Endothelial cell of umbilical vein (primary cell): ENCODE measurements at regions not wholly inside any gene's neighbourhood (a gene's known extent, or its start where the extent isn't known, plus 50 kb on each side); places are given as distances from the start of the nearest gene placed in this dataset.

Source experiments
- BruUV-seq: library from RNA; stranded (reverse); fragments of 400-500 nt; replicated peaks from 2 replicates; lab custom pipeline; 2021; lab: Mats Ljungman, UMichigan
- CTCF ChIA-PET: fragments of 300-600, 350-600 bp; sonication (Branson Sonifier 250); formaldehyde crosslinking; loops from one replicate; lab custom pipeline; 2021; ENCODE audit warnings: antibody characterized with exemption, inconsistent platforms; lab: Charles Lee
- POLR2A ChIA-PET: fragments of 300-600, 350-600 bp; sonication (Branson Sonifier 250); formaldehyde crosslinking; loops from one replicate; lab custom pipeline; 2021; ENCODE audit warnings: antibody characterized with exemption, inconsistent platforms; lab: Charles Lee
- DNase-seq: peaks from one replicate; pipeline ENCODE4 v3.0.0-alpha.2; 2011; ENCODE audit warnings: low read depth, low spot score
- FAIRE-seq: peaks from 2 replicates; lab custom pipeline; 2011; peaks lifted over from hg19 to GRCh38; lab: Jason Lieb, UNC
- H2AFZ ChIP-seq: 2 replicates; pipeline ENCODE4 v1.6.0; 2012; ENCODE audit warnings: low read depth, low read length, control low read depth, inconsistent platforms
- H3K27ac ChIP-seq: 2 replicates; pipeline ENCODE4 v1.5.1; 2011; ENCODE audit warnings: low read depth, mild to moderate bottlenecking, control low read depth, low read length, moderate library complexity; ENCODE audit not compliant: insufficient read depth
- H3K27me3 ChIP-seq, 2 experiments: 2 replicates each; pipeline versions ENCODE4 v1.6.0 to v1.6.1; 2011; ENCODE audit warnings: low read length in 2 of 2, mixed read lengths in 1 of 2; ENCODE audit not compliant: control insufficient read depth in 2 of 2, insufficient read depth in 2 of 2
- H3K36me3 ChIP-seq, 2 experiments: 2 replicates in 1 of 2; 3 replicates in 1 of 2; pipeline ENCODE4 v1.5.1; 2011; ENCODE audit warnings: low read length in 2 of 2, mild to moderate bottlenecking in 1 of 2, moderate library complexity in 1 of 2; ENCODE audit not compliant: control insufficient read depth in 2 of 2, insufficient read depth in 2 of 2; ENCODE audit errors: extremely low read depth in 1 of 2
- H3K4me1 ChIP-seq: 3 replicates; pipeline ENCODE4 v1.5.1; 2011; ENCODE audit warnings: mild to moderate bottlenecking, low read length; ENCODE audit not compliant: control insufficient read depth, insufficient read depth; ENCODE audit errors: extremely low read depth
- H3K4me2 ChIP-seq: 2 replicates; pipeline ENCODE4 v1.6.1; 2011; ENCODE audit warnings: low read length, control low read depth, mixed read lengths; ENCODE audit not compliant: insufficient read depth
- H3K4me3 ChIP-seq, 3 experiments: fragments of 200-600 bp in 1 of 3; sonication (generic), shearing (Covaris generic) in 1 of 3; replicated peaks in 1 of 3; 2 replicates each; pipeline ENCODE4 v1.5.1; 2011 to 2016; ENCODE audit warnings: control low read depth in 3 of 3, low read length in 3 of 3, mild to moderate bottlenecking in 2 of 3, inconsistent platforms in 1 of 3, low read depth in 1 of 3, moderate library complexity in 1 of 3; ENCODE audit not compliant: insufficient read depth in 1 of 3
- H3K79me2 ChIP-seq: 2 replicates; pipeline ENCODE4 v1.6.0; 2012; ENCODE audit warnings: low read length, inconsistent platforms; ENCODE audit not compliant: control insufficient read depth, insufficient read depth
- H3K9ac ChIP-seq: replicated peaks from 2 replicates; pipeline ENCODE3; 2011; ENCODE audit warnings: low read length, control low read depth; ENCODE audit not compliant: insufficient read depth; ENCODE audit errors: extremely low read depth
- H3K9me1 ChIP-seq: replicated peaks from 3 replicates; pipeline ENCODE4 v1.6.0; 2011; ENCODE audit warnings: mild to moderate bottlenecking, low read length; ENCODE audit not compliant: control insufficient read depth, insufficient read depth; ENCODE audit errors: extremely low read depth
- H3K9me3 ChIP-seq: replicated peaks from 2 replicates; pipeline ENCODE4 v1.5.1; 2012; ENCODE audit warnings: low read length, inconsistent platforms; ENCODE audit not compliant: control insufficient read depth, insufficient read depth
- H4K20me1 ChIP-seq: replicated peaks from 2 replicates; pipeline ENCODE3; 2011; ENCODE audit warnings: mild to moderate bottlenecking, low read length; ENCODE audit not compliant: control insufficient read depth, insufficient read depth; ENCODE audit errors: extremely low read depth
- EZH2 ChIP-seq: IDR thresholded peaks from 2 replicates; pipeline ENCODE4 v1.6.1; 2012; ENCODE audit warnings: borderline replicate concordance, low read depth, mild to moderate bottlenecking, moderate library complexity, low read length, inconsistent platforms; ENCODE audit not compliant: severe bottlenecking
- FOS ChIP-seq: IDR thresholded peaks from 2 replicates; pipeline ENCODE4 v1.6.1; 2011; ENCODE audit warnings: mild to moderate bottlenecking, low read length, moderate library complexity, borderline replicate concordance; ENCODE audit not compliant: insufficient read depth
- JUN ChIP-seq: IDR thresholded peaks from 2 replicates; pipeline ENCODE4 v1.6.1; 2011; ENCODE audit warnings: borderline replicate concordance, low read depth; ENCODE audit not compliant: insufficient read length, insufficient read depth
- MYC ChIP-seq: IDR thresholded peaks from one replicate; pipeline ENCODE4 v1.6.1; 2011; ENCODE audit warnings: mild to moderate bottlenecking, low read depth, low read length
- POLR2A ChIP-seq: IDR thresholded peaks from 2 replicates; pipeline ENCODE4 v1.6.1; 2012; ENCODE audit warnings: low read depth, mild to moderate bottlenecking, control low read depth, low read length
- POLR2AphosphoS5 ChIP-seq: IDR thresholded peaks from 2 replicates; pipeline ENCODE4 v1.6.1; 2012; ENCODE audit warnings: low read depth, mild to moderate bottlenecking, control low read depth, low read length, moderate library complexity; ENCODE audit not compliant: insufficient read depth
- dilution Hi-C: fragments of 300-500 bp; cut with MboI; formaldehyde crosslinking; loops from one replicate; pipeline ENCODE4 v1.15.0; 2019; ENCODE audit warnings: low sequenced_read_pairs; ENCODE audit not compliant: extremely low pct_ligation_motif_present
- intact Hi-C: fragments of 100-400 bp; cut with micrococcal nuclease; formaldehyde crosslinking; loops from one replicate; pipeline ENCODE4 v1.10.0; 2022
- TF ChIP-seq, protein P1 (sequence below), 2 donors: IDR thresholded peaks; 1 replicate in 1 of 2; 2 replicates in 1 of 2; pipeline ENCODE4 v1.5.1; 2011; ENCODE audit warnings: low read length in 2 of 2, mild to moderate bottlenecking in 2 of 2, moderate library complexity in 2 of 2, control low read depth in 1 of 2, inconsistent platforms in 1 of 2, low read depth in 1 of 2; ENCODE audit not compliant: insufficient read depth in 1 of 2; ENCODE audit errors: extremely low read depth in 1 of 2
- TF ChIP-seq, protein P2 (sequence below): IDR thresholded peaks from 2 replicates; pipeline ENCODE4 v1.6.1; 2011; ENCODE audit not compliant: insufficient read depth, insufficient read length

DNA sequence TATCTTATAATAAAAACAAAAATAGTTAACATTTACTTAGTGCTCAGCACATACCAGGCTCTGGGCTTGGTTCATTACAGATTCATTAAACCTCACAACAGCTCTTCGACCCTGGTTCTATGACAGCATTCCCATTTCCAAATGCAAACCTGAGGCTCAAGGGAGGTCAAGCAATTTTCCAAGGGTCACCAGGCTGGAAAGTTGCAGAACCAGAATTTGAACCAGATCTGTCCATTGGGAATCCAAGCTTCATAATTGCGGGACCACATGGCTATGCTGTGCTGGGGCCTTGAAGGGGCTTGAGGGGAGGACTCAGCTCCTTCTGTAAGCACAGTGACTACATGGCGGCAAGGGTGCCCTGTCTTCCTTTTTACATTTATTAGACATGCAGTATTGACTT is 197.3 kb upstream of the LNX1 start:
- no peak overlapping the region for H3K4me3 ChIP-seq
- H2AFZ ChIP-seq: no peak overlapping the region
- H3K4me2 ChIP-seq: no peak overlapping the region
- H4K20me1 ChIP-seq: no peaks in the 10 kb centered on the region
- no TSS peak for BruUV-seq
- no peaks in the 10 kb centered on the region for H3K9me1 ChIP-seq
- POLR2A ChIA-PET: no interaction called here
- CTCF ChIA-PET: interaction anchor here (1.1 kb wide), 1 partner anchor 20 kb away, joined by 3 read pairs; no protein-coding TSS in a partner anchor
- dilution Hi-C loops: no loop called here
- H3K79me2 ChIP-seq: no peaks in the 10 kb centered on the region
- FAIRE-seq (no peak), DNase-seq (no peak)
- H3K9me3 ChIP-seq: no peaks in the 10 kb centered on the region
- no peaks in the 10 kb centered on the region for H3K4me1 ChIP-seq
- intact Hi-C loops: no loop called here
- peaks cover 2 to 7% of the 10 kb centered on the region in 2 experiments for H3K27me3 ChIP-seq
- no peak overlapping the region for H3K9ac ChIP-seq
- TF ChIP-seq POLR2AphosphoS5 (no peak), FOS (no peak), EZH2 (no peak), POLR2A (no peak), JUN (no peak), MYC (no peak)
- TF ChIP-seq, protein P1, sequence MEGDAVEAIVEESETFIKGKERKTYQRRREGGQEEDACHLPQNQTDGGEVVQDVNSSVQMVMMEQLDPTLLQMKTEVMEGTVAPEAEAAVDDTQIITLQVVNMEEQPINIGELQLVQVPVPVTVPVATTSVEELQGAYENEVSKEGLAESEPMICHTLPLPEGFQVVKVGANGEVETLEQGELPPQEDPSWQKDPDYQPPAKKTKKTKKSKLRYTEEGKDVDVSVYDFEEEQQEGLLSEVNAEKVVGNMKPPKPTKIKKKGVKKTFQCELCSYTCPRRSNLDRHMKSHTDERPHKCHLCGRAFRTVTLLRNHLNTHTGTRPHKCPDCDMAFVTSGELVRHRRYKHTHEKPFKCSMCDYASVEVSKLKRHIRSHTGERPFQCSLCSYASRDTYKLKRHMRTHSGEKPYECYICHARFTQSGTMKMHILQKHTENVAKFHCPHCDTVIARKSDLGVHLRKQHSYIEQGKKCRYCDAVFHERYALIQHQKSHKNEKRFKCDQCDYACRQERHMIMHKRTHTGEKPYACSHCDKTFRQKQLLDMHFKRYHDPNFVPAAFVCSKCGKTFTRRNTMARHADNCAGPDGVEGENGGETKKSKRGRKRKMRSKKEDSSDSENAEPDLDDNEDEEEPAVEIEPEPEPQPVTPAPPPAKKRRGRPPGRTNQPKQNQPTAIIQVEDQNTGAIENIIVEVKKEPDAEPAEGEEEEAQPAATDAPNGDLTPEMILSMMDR (IDR thresholded peaks at IDR 0.05; ENCODE audit: extremely low read depth in 1 of 2, insufficient read depth in 1 of 2, low read depth in 1 of 2, low read length in 2 of 2): no peak
- TF ChIP-seq, protein P2, sequence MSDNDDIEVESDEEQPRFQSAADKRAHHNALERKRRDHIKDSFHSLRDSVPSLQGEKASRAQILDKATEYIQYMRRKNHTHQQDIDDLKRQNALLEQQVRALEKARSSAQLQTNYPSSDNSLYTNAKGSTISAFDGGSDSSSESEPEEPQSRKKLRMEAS: no peak
- H3K27ac ChIP-seq: no peak overlapping the region
- no peaks in the 10 kb centered on the region for H3K36me3 ChIP-seq
